Adrenal gland (tissue), 9 donors: ENCODE measurements at regions not wholly inside any gene's neighbourhood (a gene's known extent, or its start where the extent isn't known, plus 50 kb on each side); places are given as distances from the start of the nearest gene placed in this dataset.

Source experiments
- DNase-seq, 7 donors: peaks; one replicate each; pipeline ENCODE4 v3.0.0-alpha.2; 2019 to 2020
- H3K27ac ChIP-seq, 5 donors: fragments of 200-600 bp; sonication (generic) in 4 of 5; 1 replicate in 3 of 5; 2 replicates in 2 of 5; pipeline versions ENCODE4 v1.5.1 to v1.8.0; 2016 to 2020; ENCODE audit warnings: mild to moderate bottlenecking in 1 of 5
- H3K27me3 ChIP-seq: fragments of 200-600 bp; 2 replicates; pipeline ENCODE4 v1.8.0; 2021
- H3K36me3 ChIP-seq, 2 donors: fragments of 200-600 bp; replicated peaks in 1 of 2; 1 replicate in 1 of 2; 2 replicates in 1 of 2; pipeline versions ENCODE4 v1.5.1 to v1.8.0; 2018 to 2022
- H3K4me1 ChIP-seq, 2 donors: fragments of 200-600 bp; replicated peaks in 1 of 2; 1 replicate in 1 of 2; 2 replicates in 1 of 2; pipeline versions ENCODE4 v1.5.1 to v1.8.0; 2018 to 2021
- H3K4me3 ChIP-seq, 4 donors: fragments of 200-600 bp; sonication (generic) in 3 of 4; one replicate each; pipeline ENCODE4 v1.5.1; 2016 to 2018
- H3K9me3 ChIP-seq, 3 donors: fragments of 200-600 bp; sonication (generic) in 1 of 3; replicated peaks in 1 of 3; 1 replicate in 2 of 3; 2 replicates in 1 of 3; pipeline versions ENCODE4 v1.5.1 to v1.8.0; 2016 to 2021
- CTCF ChIP-seq, 6 experiments: fragments of 450-650 bp in 4 of 6; fragments of 200-600 bp in 2 of 6; sonication (generic) in 1 of 6; IDR thresholded peaks; 1 replicate in 5 of 6; 2 replicates in 1 of 6; pipeline versions ENCODE4 v1.5.1 to v1.8.0; 2016 to 2021; ENCODE audit warnings: antibody characterized with exemption in 6 of 6, mild to moderate bottlenecking in 2 of 6, moderate library complexity in 1 of 6
- POLR2A ChIP-seq, 2 donors: fragments of 450-650 bp; IDR thresholded peaks; one replicate each; pipeline ENCODE4 v1.6.1; 2017; ENCODE audit warnings: antibody characterized with exemption in 2 of 2, mild to moderate bottlenecking in 2 of 2, moderate library complexity in 1 of 2
- WGBS, 4 donors: extraction: QIAGEN DNeasy Blood & Tissue Kit in 2 of 4; methylation state at CpG; one replicate each; pipeline versions ENCODE4 v1.1.5 to v1.1.7; 2013 to 2017; 5-methylcytosine and 5-hydroxymethylcytosine counted together
- intact Hi-C, 2 donors: fragments of 100-400 bp; cut with DNase I; formaldehyde crosslinking; loops; one replicate each; pipeline versions ENCODE4 v1.14.1 to v1.15.0; 2022 to 2023
- donor health status: healthy with polysubstance abuse.
- donor health status: Bipolar disorder and iron deficiency.
- donor health status: DM: yes; HTN: yes; CAD: no.
- donor health status: DM: no; HTN: no; CAD: no.
- donor health status: DM: no; HTN: no; CAD: no.

- H3K27ac ChIP-seq = no peak overlapping the region
- H3K27me3 ChIP-seq = no peaks in the 10 kb centered on the region
- H3K4me3 ChIP-seq = no peak overlapping the region
- TF ChIP-seq POLR2A (IDR thresholded peaks at IDR 0.05) (no peak), CTCF (IDR thresholded peaks at IDR 0.05) (no peak)
- 91 to 94% (median 92%) methylated on average over 9 to 10 of the region's 10 CpGs for WGBS, 4 donors
- no peaks in the 10 kb centered on the region for H3K9me3 ChIP-seq
- no peak for DNase-seq
- intact Hi-C loops = no loop called here
- H3K4me1 ChIP-seq = no peaks in the 10 kb centered on the region
- no peaks in the 10 kb centered on the region for H3K36me3 ChIP-seq
Measured at GRCh38 chr1:4424766-4425165, 229.6 kb upstream of the AJAP1 start.

GRCh38 chr1:4425892-4426291, 228.5 kb upstream of the AJAP1 start:
- no peaks in the 10 kb centered on the region for H3K4me1 ChIP-seq
- H3K36me3 ChIP-seq = no peaks in the 10 kb centered on the region
- no peak overlapping the region for H3K27ac ChIP-seq
- intact Hi-C loops = no loop called here
- no peak for TF ChIP-seq POLR2A (IDR thresholded peaks at IDR 0.05)
- TF ChIP-seq CTCF (IDR thresholded peaks at IDR 0.05) = no peak
- DNase-seq = no peak
- no peaks in the 10 kb centered on the region for H3K9me3 ChIP-seq
- H3K4me3 ChIP-seq = no peak overlapping the region
- no peaks in the 10 kb centered on the region for H3K27me3 ChIP-seq
- WGBS, 4 donors = 79 to 84% (median 82%) methylated on average over 10 to 11 of the region's 11 CpGs

GRCh38 chr1:4428711-4429110, 225.7 kb upstream of the AJAP1 start:
- intact Hi-C loops = no loop called here
- DNase-seq = no peak
- Histone ChIP-seq H3K4me1 (no peaks in the 10 kb centered on the region), H3K4me3 (no peak overlapping the region), H3K27me3 (no peaks in the 10 kb centered on the region), H3K36me3 (no peaks in the 10 kb centered on the region), H3K9me3 (no peaks in the 10 kb centered on the region), H3K27ac (no peak overlapping the region)
- TF ChIP-seq CTCF (IDR thresholded peaks at IDR 0.05) (no peak), POLR2A (IDR thresholded peaks at IDR 0.05) (no peak)

- no peaks in the 10 kb centered on the region for H3K9me3 ChIP-seq
- DNase-seq = no peak
- H3K4me3 ChIP-seq = no peak overlapping the region
- H3K36me3 ChIP-seq = no peaks in the 10 kb centered on the region
- TF ChIP-seq POLR2A (IDR thresholded peaks at IDR 0.05) (no peak), CTCF (IDR thresholded peaks at IDR 0.05) (no peak)
- no peaks in the 10 kb centered on the region for H3K4me1 ChIP-seq
- no peak overlapping the region for H3K27ac ChIP-seq
- intact Hi-C loops = no loop called here
- 78 to 82% (median 80%) methylated on average over 6 to 10 of the region's 10 CpGs for WGBS, 4 donors
- H3K27me3 ChIP-seq = no peaks in the 10 kb centered on the region
Measured at GRCh38 chr1:4430406-4431365, 223.7 kb upstream of the AJAP1 start.
